DMS153 treated with DMSO at 0.1 percent for 48 hours (cell line): ENCODE measurements at regions not wholly inside any gene's neighbourhood (a gene's known extent, or its start where the extent isn't known, plus 50 kb on each side); places are given as distances from the start of the nearest gene placed in this dataset.
"Not testable (repeated sequence)": the region's sequence is repeated elsewhere in the genome, so short reads cannot be mapped to it uniquely, and the experiment has no call there.

Experiments used
- DNase-seq: peaks from one replicate; lab custom pipeline; 2025; ENCODE audit not compliant: unreplicated experiment; lab: John Stamatoyannopoulos, UW

GRCh38 chr11:15686259-15686658 lies 571.5 kb downstream of the INSC start:
- DNase-seq = not testable (repeated sequence)

- no peak for DNase-seq
Observed at GRCh38 chr11:15687342-15687741, 572.6 kb downstream of the INSC start.

GRCh38 chr11:15688351-15688792 lies 573.6 kb downstream of the INSC start:
- DNase-seq = no peak

- DNase-seq = no peak
Observed at GRCh38 chr11:15690320-15690719, 575.6 kb downstream of the INSC start.

GRCh38 chr11:15692739-15693138 lies 578.0 kb downstream of the INSC start:
- no peak for DNase-seq

GRCh38 chr11:15695096-15695721 lies 580.5 kb downstream of the INSC start:
- peak; percentile 79 for DNase-seq

GRCh38 chr11:15696069-15696468 lies 581.3 kb downstream of the INSC start:
- no peak for DNase-seq

GRCh38 chr11:15697437-15698236 lies 582.9 kb downstream of the INSC start:
- no peak for DNase-seq

GRCh38 chr11:15698855-15699254 lies 584.1 kb downstream of the INSC start:
- no peak for DNase-seq

- no peak for DNase-seq
Observed at GRCh38 chr11:15699978-15700377, 585.3 kb downstream of the INSC start.

GRCh38 chr11:15700456-15700855 lies 585.7 kb downstream of the INSC start:
- no peak for DNase-seq

- DNase-seq = no peak
Observed at GRCh38 chr11:15704064-15704463, 589.3 kb downstream of the INSC start.

- DNase-seq = no peak
Observed at GRCh38 chr11:15704556-15704955, 589.8 kb downstream of the INSC start.

GRCh38 chr11:15705891-15706290 lies 591.2 kb downstream of the INSC start:
- no peak for DNase-seq

GRCh38 chr11:15707194-15707593 lies 592.5 kb downstream of the INSC start:
- no peak for DNase-seq

GRCh38 chr11:15707971-15708370 lies 593.2 kb downstream of the INSC start:
- peak; percentile 52 for DNase-seq

- DNase-seq = no peak
Observed at GRCh38 chr11:15710580-15711275, 596.0 kb downstream of the INSC start.

GRCh38 chr11:15711311-15711710 lies 596.6 kb downstream of the INSC start:
- no peak for DNase-seq

- DNase-seq = peak; percentile 98
Observed at GRCh38 chr11:15714641-15715399, 600.1 kb downstream of the INSC start.

GRCh38 chr11:15716550-15716949 lies 601.8 kb downstream of the INSC start:
- DNase-seq = no peak

GRCh38 chr11:15720460-15720859 lies 605.7 kb downstream of the INSC start:
- no peak for DNase-seq
